Bronchial epithelial cell (primary cell): ENCODE measurements at regions not wholly inside any gene's neighbourhood (a gene's known extent, or its start where the extent isn't known, plus 50 kb on each side); places are given as distances from the start of the nearest gene placed in this dataset.
A peak's percentile ranks its signal among the peaks of the same experiment; 100 is the strongest.

ENCODE experiments used
- DNase-seq: peaks from one replicate; pipeline ENCODE4 v3.0.0-alpha.2; 2010; ENCODE audit warnings: low read depth
- FAIRE-seq: peaks from 2 replicates; lab custom pipeline; 2011; peaks lifted over from hg19 to GRCh38; lab: Jason Lieb, UNC
- H3K27me3 ChIP-seq: 2 replicates; pipeline ENCODE4 v1.5.1; 2011; ENCODE audit warnings: low read length; ENCODE audit not compliant: control insufficient read depth, insufficient read depth
- H3K36me3 ChIP-seq: 2 replicates; pipeline ENCODE4 v1.5.1; 2011; ENCODE audit warnings: low read length; ENCODE audit not compliant: control insufficient read depth, insufficient read depth
- H3K4me3 ChIP-seq: 2 replicates; pipeline ENCODE4 v1.5.1; 2011; ENCODE audit warnings: mild to moderate bottlenecking, low read depth, low read length, control low read depth
- TF ChIP-seq, protein P1 (sequence below): IDR thresholded peaks from 2 replicates; pipeline ENCODE4 v1.5.1; 2011; ENCODE audit warnings: mild to moderate bottlenecking, moderate library complexity, low read length, control low read depth, inconsistent platforms; ENCODE audit not compliant: insufficient read depth, severe bottlenecking

- DNase-seq (no peak), FAIRE-seq (no peak)
- H3K36me3 ChIP-seq: no peaks in the 10 kb centered on the region
- H3K27me3 ChIP-seq: no peaks in the 10 kb centered on the region
- TF ChIP-seq, protein P1, sequence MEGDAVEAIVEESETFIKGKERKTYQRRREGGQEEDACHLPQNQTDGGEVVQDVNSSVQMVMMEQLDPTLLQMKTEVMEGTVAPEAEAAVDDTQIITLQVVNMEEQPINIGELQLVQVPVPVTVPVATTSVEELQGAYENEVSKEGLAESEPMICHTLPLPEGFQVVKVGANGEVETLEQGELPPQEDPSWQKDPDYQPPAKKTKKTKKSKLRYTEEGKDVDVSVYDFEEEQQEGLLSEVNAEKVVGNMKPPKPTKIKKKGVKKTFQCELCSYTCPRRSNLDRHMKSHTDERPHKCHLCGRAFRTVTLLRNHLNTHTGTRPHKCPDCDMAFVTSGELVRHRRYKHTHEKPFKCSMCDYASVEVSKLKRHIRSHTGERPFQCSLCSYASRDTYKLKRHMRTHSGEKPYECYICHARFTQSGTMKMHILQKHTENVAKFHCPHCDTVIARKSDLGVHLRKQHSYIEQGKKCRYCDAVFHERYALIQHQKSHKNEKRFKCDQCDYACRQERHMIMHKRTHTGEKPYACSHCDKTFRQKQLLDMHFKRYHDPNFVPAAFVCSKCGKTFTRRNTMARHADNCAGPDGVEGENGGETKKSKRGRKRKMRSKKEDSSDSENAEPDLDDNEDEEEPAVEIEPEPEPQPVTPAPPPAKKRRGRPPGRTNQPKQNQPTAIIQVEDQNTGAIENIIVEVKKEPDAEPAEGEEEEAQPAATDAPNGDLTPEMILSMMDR: no peak
- no peak overlapping the region for H3K4me3 ChIP-seq
Observed at GRCh38 chr1:214831956-214832355, 229.0 kb downstream of the CENPF start.

GRCh38 chr1:214833178-214833756, 230.3 kb downstream of the CENPF start:
- no peak overlapping the region for H3K4me3 ChIP-seq
- no peaks in the 10 kb centered on the region for H3K36me3 ChIP-seq
- FAIRE-seq (no peak), DNase-seq (peak; percentile 8)
- TF ChIP-seq, protein P1: no peak
- no peaks in the 10 kb centered on the region for H3K27me3 ChIP-seq

DNA sequence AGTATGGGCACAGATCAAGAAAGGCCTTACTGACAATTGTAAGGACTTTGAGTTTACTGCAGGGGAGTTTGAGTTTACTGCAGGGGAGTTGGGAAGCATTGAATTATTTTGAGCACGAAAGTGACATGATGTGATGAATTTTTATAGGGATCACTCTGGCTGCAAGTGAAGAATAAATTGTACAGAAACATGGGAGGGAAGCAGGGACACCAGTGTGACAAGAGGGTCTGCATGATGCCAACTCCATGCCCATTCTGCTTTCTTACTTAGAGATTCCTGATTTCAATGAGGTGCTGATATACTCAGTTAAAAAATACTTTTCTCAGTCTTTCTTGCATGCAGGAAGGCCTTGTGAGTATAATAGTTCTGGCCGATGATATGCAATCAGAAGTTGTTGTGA, 234.4 kb downstream of the CENPF start:
- no peak overlapping the region for H3K4me3 ChIP-seq
- H3K27me3 ChIP-seq: no peaks in the 10 kb centered on the region
- no peaks in the 10 kb centered on the region for H3K36me3 ChIP-seq
- FAIRE-seq (no peak), DNase-seq (no peak)
- TF ChIP-seq, protein P1: no peak

DNA sequence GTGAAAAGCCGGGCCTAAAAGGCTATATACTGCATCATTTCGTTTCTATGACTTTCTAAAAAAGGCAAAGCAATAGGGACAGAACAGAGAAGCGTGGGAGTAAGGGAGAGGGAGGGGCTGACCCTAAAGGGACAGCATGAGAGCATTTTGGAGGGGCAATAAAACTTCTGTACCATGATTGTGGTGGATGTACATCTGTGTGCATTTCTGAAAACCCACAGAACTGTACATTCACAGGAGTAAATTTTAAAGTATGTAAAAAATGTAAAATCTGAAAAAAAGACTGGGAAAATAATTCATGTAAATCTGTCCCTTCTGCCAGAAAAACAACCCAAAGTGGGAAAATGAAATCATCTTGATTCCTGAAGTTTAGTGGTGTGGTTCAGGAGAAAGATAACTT, 235.4 kb downstream of the CENPF start:
- no peak for FAIRE-seq

DNA sequence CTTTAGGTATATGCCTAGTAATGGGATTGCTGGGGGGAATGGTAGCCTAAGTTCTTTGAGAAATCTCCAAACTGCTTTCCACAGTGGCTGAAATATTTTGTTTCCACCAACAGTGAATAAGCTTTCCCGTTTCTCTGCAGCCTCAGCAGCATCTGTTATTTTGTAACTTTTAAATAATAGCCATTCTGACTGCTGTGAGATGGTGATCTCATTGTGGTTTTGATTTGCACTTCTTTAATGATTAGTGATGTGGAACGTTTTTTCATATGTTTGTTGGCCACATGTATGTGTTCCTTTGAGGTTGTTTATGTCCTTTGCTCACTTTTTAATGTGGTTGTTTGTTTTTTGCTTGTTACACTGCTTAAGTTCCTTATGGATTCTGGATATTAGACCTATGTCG, 237.4 kb downstream of the CENPF start:
- H3K27me3 ChIP-seq: no peaks in the 10 kb centered on the region
- no peaks in the 10 kb centered on the region for H3K36me3 ChIP-seq
- TF ChIP-seq, protein P1: no peak
- DNase-seq: no peak
- no peak for FAIRE-seq
- H3K4me3 ChIP-seq: no peak overlapping the region

More for the DNA sequence above, 235.4 kb downstream of the CENPF start:
- Histone ChIP-seq H3K36me3 (no peaks in the 10 kb centered on the region), H3K27me3 (no peaks in the 10 kb centered on the region), H3K4me3 (no peak overlapping the region)
- TF ChIP-seq, protein P1: no peak
- no peak for DNase-seq

DNA sequence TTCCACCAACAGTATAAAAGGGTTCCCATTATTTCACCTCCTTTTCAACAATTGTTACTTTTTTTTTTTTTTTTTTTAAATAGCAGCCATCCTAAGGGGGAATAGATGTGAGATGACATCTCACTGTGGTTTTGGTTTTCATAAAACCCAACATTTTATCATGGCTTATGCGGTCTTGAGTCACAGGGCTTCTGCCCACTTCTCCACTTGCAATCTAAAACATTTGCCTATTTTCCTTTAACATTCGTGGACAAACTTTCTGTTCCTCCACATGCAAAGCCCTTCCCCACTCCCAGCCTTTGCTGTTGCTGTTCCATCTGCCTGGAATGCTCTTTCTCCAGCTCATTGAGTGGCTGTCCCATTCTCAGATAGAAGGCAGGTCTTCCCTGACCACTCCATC, 239.7 kb upstream of the KCNK2 start:
- Histone ChIP-seq H3K36me3 (no peaks in the 10 kb centered on the region), H3K27me3 (no peaks in the 10 kb centered on the region), H3K4me3 (no peak overlapping the region)
- FAIRE-seq (no peak), DNase-seq (no peak)
- TF ChIP-seq, protein P1: no peak
